GM18499 (cell line): ENCODE measurements at regions not wholly inside any gene's neighbourhood (a gene's known extent, or its start where the extent isn't known, plus 50 kb on each side); places are given as distances from the start of the nearest gene placed in this dataset.

Experiments used
- ATAC-seq: cut with Tn5 transposase; IDR thresholded peaks from one replicate; pipeline ENCODE4 v1.9.1; 2021; ENCODE audit warnings: moderate number of reproducible peaks; ENCODE audit not compliant: insufficient read depth, unreplicated experiment

DNA sequence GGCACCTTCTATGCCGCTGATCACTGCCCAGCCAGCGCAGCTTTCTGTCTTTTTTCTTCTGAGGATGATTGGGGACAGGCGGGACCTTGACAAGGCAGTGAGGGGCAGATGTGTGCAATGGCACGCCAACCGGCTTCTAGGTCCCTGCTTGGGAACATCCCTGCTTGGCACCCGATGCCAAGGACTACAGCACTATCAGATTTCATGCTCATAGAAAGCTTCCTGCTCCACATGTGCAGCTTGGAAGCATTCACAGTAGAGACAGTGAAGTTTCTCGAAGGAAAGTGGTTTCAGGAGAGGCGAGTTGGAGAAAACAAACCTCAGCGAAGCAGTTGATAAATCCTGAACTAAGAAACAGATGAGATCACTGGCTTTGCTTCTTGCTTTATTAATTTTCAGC lies 267.5 kb upstream of the HABP2 start:
- no peak for ATAC-seq

DNA sequence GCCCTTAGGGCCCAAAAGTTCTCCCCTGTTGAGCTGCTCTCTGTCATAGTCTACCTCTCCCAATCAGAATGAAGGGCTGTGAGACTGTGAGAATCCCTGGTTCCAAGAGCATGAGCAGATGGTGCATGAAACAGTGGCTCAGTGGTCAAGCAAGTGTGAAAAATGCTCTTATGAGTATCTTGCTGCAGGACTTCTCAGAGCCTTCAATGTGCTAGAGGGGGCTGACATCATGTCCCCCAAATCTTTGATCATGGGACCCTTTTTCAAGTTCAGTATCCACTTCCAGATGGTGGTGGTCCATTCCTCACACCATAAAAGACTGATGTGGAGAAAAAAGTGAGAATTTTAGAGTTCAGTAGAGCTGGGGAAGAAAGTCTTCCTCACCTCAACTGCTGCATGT lies 265.3 kb upstream of the HABP2 start:
- no peak for ATAC-seq

DNA sequence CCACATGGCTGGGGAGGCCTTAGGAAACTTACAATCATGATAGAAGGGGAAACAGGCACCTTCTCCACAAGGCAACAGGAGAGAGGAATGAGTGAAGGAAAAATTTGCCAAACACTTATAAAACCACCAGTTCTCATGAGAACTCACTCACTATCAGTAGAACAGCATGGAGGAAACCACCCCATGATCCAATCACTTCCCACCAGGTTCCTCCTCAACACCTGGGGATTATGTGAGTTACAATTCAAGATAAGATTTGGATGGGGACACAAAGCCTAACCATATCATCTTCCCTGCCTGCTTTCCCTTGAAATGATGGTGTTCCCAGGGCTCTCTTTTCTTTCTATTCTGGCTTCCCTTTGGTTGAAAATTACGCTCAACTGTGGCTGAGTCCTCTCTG lies 262.7 kb upstream of the HABP2 start:
- no peak for ATAC-seq

DNA sequence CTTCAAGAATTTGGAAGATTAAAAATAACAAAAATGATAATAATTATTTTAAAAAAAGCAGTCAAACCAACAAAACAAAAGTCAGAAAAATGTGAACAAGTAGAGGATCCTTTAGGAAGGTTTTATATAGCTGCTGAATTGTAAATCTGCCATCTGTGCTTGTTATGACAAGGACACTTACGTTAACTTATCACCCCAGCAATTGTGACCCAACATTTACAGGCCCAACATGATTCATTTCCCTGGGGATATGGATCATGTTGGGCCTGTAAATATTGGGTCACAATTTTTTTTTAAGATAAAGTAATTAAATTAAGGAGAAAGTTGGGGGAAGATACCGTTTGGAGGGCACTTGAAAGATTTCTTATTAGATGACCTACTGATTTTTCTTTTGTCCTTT lies 261.4 kb upstream of the HABP2 start:
- no peak for ATAC-seq

DNA sequence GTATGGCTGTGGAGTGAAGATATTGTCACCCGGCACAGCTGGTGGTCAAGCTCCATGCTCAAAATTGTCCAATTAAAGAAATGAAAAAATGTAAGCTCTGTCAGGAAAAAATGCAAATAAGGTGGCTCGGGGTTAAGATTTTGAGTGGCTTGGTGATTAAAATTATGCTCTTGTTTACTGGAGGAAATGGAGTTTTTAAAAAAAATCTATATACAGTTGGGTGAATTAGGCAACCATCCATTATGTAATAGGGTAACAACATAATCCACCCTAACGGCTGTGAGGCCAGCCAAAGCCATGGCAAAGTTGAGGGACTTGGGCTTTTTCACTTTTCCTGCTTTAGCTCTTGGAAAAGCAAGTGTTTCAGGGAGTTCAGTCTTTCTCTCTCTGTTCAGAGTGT lies 260.8 kb upstream of the HABP2 start:
- ATAC-seq, result no peak

DNA sequence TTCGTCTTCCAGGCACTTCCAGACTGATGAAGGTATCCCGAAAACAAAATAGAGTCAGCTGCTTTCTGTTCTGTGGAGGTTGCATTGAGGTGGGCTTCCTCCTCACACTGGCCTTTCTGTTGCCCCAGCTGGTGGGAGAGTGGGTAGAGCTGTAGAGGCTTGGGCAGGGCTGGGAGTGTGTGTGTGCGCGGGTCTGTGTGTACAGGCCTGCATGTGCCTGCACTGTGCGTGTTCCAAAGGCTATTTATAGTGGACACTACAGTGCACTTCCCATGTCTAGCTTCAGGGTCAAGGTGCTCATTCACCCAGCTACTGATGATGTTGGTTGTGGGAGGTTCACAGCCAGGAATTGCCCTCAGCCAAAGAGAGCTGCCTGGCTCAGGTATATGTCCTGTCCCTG lies 260.1 kb upstream of the HABP2 start:
- ATAC-seq, result no peak

DNA sequence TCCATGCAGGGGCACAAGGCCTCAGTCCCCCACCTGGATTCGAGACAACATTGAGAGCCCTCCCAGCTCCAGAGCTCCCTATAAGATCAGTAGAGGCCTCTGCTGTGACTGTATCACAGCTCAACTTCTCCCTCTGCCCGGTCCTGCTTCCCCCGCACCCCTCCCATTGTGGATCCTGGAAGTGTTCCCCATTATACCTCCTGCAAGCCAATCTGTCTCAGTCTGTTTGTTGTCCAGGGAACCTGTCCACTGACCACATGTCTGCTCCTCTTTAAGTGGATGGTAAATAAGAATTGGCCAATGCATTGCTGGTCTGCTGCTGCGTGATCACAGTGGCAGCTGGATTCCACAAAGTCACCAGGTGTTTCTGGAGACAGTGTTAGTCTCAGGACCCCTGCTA lies 259.7 kb upstream of the HABP2 start:
- ATAC-seq, result no peak

DNA sequence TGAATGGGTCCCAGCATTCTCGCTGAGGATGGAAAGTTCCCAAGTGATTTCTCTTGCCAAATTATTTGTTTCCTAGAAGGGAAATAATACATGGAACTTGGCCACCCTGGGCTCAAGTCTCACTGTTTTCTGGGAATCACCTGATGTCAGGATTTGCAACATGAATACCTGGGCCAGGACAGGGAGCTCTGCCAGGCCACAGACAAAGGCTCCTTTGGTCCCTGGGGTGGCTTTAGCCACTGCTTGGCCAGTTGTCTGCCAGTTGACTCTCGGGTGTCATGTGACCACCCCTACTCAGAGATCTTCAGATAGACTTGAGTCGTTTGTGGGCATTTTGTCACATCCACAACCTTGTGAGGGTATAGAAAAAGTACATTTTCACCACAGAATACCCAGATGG lies 258.0 kb upstream of the HABP2 start:
- ATAC-seq, result no peak

DNA sequence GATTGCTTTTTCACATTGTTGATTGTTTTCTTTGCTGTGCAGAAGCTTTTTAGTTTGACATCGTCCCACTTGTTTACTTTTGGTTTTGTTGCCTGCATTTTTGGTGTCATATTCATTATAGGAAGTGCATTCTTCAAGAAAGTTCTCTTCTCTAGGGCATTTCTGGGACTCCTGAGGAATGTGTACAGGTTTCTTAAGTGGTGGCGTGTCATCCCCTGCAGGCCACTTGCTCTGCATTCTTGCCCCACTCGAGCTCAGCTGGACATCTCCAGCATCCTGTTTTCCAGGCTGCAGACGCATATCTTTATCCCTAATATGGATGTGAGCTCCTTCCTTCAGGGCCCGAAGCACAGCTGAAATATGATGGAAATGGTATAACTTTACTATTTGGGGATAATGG lies 255.6 kb upstream of the HABP2 start:
- no peak for ATAC-seq

DNA sequence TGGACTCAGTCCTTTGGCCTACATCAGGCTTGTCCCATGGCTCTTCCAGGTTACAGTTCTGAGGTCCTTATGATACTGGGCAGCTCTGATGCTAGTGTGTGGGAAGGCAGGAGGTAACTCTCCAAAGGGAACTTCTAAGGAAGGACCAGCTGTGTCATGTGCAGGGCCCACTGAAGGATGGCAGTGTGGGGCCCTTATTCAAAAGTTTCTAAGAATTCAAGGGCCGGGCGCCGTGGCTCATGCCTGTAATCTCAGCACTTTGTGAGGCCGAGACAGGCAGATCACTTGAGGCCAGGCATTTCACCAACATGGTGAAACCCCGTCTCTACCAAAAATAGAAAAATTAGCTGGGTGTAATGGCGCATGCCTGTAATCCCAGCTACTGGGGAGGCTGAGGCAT lies 254.2 kb upstream of the HABP2 start:
- ATAC-seq, result no peak

DNA sequence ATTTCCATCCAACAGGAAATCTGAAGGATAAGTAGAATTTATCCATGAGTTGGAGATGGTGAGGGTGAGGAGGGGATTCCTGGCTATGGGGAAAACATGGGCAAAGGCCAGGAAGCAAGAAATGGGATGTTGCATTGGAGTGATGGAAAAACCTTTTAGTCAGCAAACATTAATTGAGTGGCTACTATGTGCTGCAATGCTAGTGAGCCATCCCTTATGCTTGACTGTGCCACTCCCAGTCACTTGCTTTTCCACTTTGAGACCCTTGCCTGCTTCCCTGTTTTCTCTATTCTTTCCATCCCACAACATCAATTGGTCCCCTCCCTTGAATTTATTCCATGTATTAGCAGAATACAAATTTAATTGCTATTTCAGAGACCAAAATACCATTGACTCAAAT lies 252.7 kb upstream of the HABP2 start:
- ATAC-seq, result no peak

DNA sequence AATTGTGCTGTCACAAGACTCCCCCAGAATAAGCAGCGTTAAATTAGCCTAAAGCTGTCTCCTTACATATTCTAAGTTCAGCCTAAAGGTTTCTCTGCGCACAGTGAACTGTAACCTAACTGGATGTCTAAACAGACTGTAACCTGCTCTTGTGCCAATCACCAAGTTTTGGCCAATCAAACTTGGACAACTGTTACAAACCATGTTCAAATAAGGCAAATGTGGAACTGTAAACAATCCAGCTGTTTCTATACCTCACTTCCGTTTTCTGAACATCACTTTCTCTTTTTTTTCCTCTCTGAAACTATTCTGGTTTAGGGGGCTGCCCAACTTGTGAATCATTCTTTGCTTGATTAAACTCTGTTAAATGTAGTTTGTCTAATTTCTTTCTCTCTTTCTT lies 252.2 kb upstream of the HABP2 start:
- no peak for ATAC-seq

DNA sequence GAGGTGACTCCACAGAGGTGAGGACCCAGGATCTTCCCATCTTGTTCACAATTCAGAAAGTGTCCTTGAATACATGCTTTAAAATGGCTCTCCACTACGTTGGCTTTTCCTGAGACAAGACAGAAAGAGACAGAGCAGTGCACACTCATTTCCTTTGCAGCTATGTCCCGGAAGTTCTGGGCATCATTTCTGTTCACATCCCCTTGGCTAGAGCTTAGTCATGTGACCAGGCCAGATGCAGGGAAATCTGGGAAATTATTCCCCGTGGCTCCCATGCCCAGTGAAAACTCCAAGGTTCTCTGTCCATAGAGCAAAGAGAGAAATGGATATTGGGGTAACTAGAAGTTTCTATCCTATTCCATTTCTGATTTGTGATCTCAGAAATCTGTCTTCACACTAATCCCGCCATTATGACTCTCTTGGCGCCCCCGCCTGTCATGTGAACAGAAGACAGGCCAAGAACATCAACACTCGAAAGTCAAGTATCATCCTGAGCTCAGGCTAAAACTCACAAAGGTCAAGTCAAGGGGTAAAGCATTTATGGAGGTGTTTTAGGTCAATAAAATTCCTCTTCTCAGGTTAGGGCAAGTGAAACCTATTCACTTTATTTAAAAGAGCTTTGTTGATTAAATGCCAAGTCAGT lies 251.4 kb upstream of the HABP2 start:
- ATAC-seq, result no peak

DNA sequence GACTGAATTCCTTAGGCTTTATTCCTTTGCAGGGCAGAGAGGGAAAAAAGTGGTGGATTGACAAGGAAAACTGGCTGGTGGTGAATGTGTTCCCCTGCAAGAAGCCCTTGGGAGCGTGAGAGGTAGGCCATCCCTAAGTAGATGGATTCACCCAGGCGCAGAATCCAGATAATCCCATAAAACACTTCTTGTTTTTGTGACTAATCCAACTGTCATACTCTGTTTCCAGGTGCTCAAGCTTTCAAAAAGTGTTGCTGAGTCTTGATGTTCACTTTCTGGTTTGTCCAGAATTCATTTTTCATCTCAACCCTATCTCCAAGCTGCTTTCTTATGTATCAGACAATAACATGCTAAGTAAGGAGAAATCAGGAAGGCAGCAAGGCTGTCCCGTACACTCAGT lies 250.8 kb upstream of the HABP2 start:
- no peak for ATAC-seq

DNA sequence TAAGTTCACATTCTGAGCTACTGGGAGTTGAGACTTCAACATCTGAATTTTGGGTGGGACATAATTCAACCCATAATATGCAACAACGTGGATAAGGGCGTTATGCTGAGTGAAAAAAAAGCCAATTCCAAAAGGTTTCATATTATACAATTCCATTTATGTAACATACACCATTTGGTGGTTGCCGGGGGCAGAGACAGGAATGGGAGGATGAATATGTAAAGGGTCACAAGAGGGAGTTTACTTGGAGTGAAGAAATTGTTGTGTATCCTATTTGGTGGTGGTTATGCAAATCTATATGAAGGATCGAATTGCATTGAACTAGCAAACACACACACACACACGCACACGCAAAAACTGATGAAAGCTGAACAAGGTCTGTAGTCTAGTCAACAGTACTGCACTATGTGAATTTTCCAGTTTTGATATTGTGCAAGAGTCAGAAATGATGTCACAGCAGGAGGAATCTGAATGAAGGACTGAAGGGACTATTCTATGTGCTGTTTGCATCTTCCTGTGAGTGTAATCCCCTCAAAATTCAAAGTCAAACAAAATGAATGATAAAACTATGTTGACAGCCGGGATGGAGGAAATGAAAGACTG lies 249.2 kb upstream of the HABP2 start:
- no peak for ATAC-seq

DNA sequence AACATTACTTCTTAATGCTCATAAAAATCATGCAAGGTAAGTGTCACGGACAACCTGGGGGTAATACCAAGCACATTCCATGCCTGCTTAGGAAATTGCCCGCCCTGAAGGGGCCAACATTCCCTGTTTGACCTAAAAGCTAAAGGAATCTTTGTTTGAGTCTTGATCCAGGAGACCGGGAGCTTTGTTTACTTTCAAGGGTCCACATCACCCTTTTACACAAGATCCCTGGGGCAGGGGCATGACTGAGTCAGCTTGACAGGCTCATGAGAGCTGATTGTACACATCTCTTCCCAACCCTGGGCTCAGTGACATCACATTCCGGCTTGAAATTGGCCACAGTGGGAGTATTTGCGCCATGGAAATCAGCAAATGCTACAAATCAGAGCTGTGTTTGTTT lies 248.1 kb upstream of the HABP2 start:
- ATAC-seq, result no peak

DNA sequence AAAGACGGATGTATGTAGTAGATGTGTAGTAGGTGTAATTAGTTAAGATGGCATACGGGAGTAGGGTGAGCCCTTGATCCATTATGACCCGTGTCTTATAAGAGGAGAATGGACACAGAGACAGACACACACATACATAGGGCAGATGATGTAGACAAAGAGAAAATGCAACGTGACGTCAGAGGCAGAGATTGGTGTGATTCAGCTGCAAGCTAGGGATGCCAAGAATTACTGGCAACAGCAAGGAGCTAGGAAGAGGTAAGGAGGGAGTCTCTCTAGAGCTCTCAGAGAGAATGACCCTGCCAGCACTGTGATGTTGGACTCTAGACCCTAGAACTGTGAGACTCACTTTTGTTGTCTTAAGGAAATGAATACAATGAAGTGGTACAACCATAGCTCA lies 247.0 kb upstream of the HABP2 start:
- no peak for ATAC-seq

DNA sequence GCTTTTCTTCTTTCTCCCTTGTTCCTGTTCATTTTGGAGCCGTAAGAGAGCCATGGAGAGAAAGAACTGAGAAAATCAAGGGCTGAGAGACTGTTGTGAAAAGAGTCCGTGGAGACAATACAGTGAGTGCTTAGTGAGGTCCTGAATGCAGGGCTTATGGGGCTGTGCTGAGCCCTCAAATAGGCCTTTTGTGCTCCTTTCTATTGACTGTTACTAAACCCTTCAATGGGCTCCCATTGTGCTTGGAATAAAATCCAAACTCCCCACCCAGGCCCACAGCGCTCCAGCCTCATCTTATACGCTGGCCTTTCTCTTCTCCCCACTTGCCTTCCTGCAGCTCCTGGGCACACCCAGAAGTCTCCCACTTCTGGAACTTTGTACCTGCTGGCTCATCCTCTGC lies 243.1 kb upstream of the HABP2 start:
- ATAC-seq, result no peak

DNA sequence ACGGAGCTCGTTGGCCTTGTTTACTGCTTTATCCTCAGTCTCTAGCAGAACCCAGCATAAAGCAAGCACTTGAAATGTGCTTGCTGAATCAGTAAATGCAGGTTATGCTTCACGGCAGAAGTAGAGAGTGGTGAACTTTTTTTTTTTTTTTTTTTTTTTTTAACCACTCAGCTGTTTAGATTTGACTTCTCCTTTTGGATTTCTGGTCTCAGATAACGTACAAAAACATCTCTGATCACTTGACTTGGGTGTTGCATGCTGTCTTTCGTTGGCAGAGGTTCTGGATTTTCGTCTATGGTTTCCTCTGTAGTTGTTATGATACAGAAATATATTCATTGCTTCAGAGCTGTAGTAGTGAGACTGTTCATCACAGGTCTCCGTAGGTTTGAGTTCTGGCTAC lies 242.5 kb upstream of the HABP2 start:
- no peak for ATAC-seq

DNA sequence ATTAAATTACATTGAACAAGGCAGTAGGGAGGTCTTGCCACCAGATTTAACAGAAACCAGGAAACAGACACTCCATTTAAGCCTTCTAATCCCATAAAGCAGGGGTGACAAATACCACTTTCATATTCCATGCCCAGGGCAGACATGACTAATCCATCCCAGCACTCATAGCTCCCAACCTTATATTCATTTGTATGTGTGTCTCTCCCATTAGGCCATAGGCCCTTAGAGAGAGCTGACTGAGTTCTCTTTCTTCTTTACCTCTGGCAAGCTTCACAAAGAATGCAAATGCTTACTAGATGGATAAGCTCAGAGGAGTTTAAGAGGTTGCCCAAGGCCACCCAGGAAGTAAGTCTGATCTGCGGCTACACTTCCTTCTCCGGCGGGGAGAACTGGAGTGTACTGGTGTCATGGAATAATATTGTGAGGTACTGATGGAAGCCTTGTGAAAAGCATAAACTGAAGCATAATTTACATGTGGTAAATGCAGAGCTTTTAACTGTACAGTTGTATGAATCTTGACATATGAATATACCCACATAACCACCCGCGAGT lies 239.7 kb upstream of the HABP2 start:
- ATAC-seq, result no peak

DNA sequence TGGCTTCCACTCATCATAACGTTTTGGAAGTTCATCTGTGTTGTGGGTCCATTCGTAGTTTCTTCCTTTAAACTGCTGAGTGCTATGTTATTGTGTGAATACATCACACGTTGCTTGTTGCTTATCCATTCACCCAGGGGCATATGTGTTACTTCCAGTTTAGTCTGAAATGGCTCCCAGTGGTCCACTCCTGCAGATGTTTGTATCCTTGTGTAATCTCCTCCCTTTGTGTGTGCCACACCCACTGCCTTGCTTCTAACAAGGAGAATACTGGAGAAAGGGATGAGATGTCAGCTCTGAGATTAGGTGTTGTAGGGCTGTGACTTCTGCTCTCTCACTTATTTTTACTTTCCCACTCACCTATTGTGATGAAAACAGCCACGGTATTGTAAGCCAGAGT lies 239.1 kb upstream of the HABP2 start:
- no peak for ATAC-seq

DNA sequence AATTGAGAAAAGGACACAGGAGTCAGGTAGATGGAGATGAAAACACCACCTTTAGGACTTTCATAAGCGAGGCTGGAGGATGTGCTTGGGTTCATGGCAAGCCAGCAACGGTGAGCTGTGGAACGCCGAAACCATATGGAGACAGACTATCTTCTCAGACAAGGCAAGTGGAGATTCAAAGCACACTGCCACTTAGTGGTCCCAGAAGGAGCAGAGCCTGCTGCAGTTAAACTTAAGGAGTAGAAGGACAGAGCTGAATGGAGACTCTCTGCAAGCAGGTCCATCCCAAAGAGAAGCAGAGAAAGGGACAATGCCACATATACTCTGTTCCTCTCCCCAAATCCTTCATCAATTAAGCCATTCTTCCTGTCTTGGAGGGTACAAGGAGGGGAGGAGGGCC lies 236.3 kb upstream of the HABP2 start:
- ATAC-seq, result no peak
